GM21786 (cell line): ENCODE measurements at regions not wholly inside any gene's neighbourhood (a gene's known extent, or its start where the extent isn't known, plus 50 kb on each side); places are given as distances from the start of the nearest gene placed in this dataset.

Source experiments
- ATAC-seq: cut with Tn5 transposase; IDR thresholded peaks from one replicate; pipeline ENCODE4 v1.9.1; 2021; ENCODE audit not compliant: unreplicated experiment

- no peak for ATAC-seq
Observed at GRCh38 chrX:9191392-9191791, 157.5 kb upstream of the FAM9B start.

DNA sequence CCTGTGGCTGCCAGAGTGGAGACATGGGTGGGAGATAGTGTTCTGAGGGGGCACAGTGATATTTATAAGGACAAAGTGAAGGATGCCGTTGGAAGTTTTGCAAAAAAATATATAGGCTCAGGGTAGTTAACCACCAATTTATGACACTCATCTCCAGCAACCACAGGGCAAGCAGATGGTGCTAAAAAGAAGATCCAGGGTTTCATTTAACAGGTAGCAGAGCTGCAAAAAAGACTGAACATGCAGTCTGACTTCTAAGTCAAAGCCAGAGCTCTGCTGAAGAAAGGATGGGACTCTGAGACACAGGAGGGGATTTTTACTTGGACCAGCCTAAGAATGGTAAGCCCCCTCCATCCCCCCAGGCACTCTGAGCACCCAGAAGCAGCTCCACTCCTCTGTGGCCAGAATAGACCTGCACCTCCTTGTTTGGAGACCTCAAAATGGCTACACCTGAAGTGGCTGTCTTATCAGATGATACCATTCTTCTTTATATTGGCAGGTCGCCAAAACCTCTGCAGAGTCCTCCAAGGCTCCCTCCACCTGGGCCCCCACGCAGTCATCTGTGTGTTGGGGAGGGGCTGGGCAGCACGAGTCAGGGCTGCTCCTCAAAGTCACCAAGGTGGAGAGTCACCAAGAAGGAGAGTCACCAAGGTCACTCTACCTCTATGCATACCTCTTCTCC is 161.4 kb upstream of the FAM9B start:
- ATAC-seq = no peak

- no peak for ATAC-seq
Observed at GRCh38 chrX:9196961-9197640, 163.2 kb upstream of the FAM9B start.

DNA sequence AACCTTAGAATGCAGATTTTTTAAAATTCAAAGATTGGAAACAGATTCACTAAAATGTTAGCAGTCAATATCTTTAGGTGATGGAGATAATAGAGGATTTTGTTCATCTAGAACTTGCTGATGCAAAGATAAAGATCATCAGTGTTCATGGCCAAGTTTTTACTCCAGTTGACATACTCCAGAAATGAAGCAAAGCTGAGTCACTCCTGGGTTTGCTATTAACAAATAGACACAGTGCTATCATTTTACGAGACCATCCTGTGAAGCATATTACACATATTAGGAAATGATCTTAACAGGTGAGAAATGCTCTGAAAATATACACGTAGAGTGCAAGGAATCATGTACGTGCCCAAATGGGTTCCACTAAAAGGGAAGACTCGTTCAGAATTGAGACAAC is 170.6 kb upstream of the FAM9B start:
- ATAC-seq = no peak

DNA sequence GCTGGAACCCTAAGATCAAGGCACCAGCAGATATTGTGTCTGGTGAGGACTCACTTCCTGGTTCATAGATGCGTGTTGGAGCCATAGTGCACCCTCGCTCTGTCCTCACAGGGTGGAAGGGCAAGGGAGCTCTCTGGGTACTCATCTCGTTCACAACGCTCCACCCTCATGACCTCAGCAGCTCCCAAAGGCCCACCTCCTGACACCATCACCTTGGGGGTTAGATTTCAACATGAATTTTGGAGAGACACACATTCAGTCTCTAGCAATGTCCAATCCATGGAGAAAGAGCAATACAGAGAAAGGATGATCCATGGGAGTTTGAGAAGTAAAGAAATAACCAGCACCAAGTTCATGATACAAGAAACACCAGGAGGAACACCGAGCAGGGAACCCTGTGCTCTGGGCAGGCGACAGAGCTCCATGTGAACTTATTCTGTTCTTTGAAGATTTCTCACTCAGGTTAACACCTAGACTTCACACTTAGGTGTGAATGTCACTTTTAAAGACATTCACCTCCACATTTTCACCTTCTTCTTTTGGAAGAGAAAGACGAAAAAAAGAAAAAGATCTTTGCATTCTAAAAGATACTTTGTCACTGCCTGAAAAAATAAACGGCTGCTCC is 171.8 kb upstream of the FAM9B start:
- ATAC-seq = no peak

GRCh38 chrX:9207142-9207541 is 173.2 kb upstream of the FAM9B start:
- ATAC-seq = no peak

DNA sequence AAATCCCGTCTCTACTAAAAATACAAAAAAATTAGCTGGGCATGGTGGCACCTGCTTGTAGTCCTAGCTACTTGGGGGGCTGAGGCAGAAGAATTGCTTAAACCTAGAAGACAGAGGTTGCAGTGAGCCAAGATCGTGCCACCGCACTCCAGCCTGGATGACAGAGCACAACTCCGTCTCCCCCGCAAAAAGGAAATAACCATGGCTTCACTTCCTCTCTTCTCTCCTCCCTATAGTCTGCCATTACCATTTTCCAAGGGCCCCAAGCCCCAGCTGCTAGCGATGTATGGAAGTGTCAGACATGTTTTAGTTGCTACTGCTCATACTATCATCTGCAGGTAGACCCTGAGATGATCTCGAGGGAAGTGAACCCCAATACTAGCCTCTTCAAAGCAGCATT is 177.3 kb upstream of the FAM9B start:
- ATAC-seq = no peak

GRCh38 chrX:9221781-9222180 is 187.9 kb upstream of the FAM9B start:
- no peak for ATAC-seq

DNA sequence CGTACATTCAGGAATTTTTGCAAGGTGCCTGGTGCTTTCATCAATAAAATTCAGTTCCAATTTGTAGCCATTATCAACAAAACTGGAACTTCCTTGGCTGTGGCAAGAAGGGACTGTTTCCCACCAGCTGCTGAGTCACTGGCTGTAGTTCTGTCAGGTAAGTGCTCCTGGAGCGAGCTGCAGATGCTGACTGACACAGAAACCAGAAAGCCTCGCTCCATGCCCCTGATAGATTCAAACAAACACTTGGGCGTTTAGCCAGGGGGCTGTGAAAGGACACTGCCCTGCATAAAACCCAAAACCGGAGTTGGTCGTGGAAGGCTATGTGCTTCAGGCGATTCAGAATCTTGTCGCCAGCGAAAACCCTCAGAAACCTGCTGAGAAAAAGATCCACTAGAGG is 188.4 kb upstream of the FAM9B start:
- no peak for ATAC-seq

- ATAC-seq = no peak
Observed at GRCh38 chrX:9227276-9227675, 193.3 kb upstream of the FAM9B start.

DNA sequence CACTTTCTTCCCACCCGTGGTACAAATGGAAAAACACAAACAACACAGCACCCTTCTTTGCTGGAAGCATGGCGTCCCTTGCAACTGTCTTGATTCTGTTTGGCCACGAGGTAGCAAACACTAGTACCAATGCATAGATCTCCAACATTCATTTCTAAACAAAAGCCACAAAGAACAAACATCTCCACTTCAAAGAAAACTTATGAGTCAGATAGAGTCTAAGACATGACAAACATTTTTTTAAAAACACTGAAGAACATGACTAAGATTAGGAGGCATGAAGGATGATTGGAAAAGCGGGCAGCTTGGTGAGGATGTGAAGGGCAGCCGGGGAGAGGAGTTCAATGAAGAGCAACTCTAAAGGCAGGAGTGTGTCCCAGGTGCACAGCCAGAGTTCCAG is 197.6 kb upstream of the FAM9B start:
- no peak for ATAC-seq

GRCh38 chrX:9233141-9233540 is 199.2 kb upstream of the FAM9B start:
- ATAC-seq = no peak

DNA sequence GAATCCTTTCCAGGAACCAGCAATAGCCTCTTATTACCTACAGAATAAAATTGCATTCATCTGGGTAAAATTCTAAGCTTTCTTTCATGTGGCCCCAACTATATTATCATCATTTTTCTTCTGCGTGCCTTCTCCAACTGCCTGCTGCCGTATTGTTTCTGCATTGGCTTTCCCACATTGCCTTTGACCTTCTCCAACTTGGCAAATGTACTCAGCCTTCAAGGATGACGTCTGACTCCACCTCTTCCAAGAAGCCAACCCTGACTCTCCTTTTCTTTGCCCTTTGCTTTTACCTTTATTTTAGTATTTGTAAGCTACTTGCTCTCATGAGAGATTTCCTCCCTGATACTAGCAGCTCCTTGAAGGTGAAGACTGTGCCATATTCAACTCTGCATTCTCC is 200.4 kb upstream of the FAM9B start:
- no peak for ATAC-seq

DNA sequence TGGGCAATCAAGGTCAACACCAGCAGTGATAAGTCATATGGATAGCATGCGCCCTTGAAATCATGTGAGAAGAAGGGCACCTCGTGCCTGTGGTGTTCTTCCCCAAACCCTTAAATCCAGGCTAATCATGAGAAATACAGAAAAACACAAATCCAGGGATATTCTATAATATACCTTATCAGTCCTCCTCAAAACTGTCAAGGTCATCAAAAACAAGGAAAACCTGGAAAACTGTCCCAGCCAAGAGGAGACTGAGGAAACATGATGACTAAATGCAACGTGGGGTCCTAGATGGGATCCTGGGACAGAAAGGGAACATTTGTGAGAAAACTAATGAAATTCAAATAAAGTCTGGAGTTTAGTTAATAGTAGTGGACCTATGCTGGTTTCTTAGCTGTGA is 201.8 kb upstream of the FAM9B start:
- no peak for ATAC-seq

DNA sequence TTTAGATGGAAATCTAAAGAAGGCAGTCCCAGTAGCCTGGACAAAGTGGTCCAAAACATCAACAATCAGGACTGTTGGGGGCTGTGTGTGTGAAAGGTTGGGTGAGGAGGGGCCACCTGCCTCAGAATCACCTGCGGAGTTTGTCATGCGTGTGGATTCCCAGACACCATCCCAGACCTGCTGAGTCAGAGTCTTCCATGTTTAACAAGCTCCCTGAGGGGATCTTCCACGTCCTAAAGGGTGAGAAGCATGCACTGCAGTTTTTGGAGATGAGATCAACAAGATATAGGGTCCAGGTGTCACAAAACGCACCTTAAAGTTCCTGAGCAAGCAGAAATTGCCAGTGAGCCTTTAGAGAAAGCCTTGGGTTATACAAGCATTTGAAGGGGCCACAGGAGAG is 207.0 kb upstream of the FAM9B start:
- ATAC-seq = no peak

DNA sequence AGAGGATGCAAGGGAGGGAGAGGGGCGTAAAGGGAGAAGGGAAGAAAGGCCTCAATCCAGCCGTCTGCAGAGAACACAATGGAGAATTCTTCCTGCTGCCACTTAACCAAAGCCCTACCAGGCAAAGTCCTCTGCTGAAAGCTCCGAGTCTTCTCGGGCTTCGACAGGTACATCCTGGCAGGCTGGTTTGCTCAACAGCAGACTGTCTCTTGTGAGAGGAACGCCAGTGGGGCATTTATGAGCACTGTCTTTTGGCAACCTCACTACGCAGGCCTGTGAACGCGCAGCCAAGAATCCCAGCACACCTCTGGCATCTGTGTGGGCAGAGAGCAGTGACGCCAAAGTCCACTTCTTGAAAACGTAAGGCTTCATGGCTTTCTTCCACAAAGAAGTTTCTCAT is 207.5 kb upstream of the FAM9B start:
- ATAC-seq = no peak

DNA sequence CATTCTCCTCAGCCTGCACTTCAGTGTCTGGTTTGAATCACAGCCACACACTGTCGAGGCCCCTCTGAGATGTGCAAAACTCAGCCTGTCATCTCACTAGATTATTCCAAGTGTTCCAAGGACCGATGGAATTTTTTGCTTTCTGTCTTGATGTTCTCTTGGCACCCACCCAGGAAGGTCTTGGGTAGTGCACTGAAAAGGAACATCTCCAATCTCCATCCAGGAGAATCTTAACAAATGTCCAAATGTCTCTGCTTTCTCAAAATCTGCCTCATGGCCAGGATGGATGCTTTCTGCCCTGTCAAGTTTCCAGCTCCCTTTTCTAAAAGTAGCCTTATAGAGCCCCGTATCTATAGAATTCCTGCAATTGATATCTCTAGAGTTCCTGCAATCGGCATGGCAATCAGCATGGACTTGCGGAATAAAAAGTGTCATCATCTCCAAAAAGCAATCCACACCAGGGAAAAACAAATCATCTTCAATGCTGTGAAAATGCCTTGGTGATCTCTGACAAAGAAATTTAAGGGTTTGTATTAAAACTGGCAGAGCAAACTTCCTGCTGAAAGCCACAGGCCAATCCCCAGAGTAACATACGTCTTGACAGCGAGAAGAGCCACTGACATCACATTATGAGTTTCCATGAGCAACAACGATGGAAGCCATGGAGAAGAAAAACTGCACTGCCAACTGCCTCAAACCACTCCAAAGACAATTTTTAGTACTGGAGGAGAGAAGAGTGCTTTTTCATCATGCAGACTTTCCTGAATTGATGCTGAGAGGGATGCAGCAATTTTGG is 215.3 kb upstream of the FAM9B start:
- ATAC-seq = no peak

DNA sequence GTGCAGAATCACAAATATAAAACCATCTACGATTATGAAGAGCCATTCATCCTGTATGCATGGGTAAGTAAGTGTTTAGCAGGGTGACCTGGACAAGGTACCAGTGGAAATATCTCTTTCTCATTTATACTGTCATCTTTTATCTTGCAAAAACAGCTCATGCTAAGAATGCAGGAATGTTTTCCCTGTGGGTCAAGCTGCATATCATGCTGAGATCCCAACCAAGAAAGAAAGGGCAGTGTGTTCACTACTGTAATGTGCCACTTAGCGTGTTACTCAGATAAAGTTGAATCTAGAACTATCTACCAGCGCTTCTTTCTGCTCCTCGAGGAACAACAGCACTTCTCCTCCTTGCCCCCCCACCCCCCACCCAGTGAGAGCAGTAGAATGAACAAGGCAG is 212.7 kb upstream of the TBL1X start:
- no peak for ATAC-seq

- ATAC-seq = no peak
Observed at GRCh38 chrX:9253211-9253610, 211.6 kb upstream of the TBL1X start.

DNA sequence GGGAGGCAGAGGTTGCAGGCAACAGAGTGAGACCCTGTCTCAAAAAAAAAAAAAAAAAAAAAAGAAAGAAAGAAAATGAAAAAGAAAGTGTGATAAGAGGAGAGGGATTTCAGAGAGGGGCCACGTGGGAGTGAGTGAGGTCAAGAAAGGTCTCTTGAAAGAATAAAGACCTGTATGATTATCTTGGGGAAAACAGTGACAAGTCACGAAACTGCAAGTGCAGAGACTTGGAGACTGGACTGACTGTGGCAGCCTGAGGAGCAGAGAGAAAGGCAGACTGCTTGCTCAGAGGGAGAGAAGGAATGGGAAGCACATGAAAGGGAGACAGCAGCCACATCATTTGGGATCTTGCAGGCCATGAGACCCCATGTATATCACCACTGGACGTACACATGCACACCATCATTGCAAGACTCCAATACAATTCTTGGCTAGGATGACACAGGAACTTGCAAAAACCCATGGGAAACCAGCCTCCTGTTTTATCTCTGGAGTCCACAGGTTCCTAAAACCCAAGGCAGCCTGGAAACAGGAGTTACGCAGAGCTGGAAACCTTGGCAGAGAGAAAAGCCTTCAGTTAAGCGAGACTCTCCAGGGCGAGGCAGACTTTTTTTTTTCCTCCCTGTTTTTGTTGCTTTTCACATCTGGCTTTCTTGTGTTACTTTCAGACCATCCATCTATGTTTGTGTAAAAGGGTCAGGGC is 207.0 kb upstream of the TBL1X start:
- ATAC-seq = no peak

GRCh38 chrX:9258421-9259104 is 206.3 kb upstream of the TBL1X start:
- no peak for ATAC-seq
